HG03521 (cell line): ENCODE measurements at regions not wholly inside any gene's neighbourhood (a gene's known extent, or its start where the extent isn't known, plus 50 kb on each side); places are given as distances from the start of the nearest gene placed in this dataset.
"Not testable (repeated sequence)": the region's sequence is repeated elsewhere in the genome, so short reads cannot be mapped to it uniquely, and the experiment has no call there.

Experiments used
- ATAC-seq: cut with Tn5 transposase; IDR thresholded peaks from one replicate; pipeline ENCODE4 v1.9.1; 2021; ENCODE audit warnings: mild to moderate bottlenecking, moderate library complexity; ENCODE audit not compliant: unreplicated experiment

DNA sequence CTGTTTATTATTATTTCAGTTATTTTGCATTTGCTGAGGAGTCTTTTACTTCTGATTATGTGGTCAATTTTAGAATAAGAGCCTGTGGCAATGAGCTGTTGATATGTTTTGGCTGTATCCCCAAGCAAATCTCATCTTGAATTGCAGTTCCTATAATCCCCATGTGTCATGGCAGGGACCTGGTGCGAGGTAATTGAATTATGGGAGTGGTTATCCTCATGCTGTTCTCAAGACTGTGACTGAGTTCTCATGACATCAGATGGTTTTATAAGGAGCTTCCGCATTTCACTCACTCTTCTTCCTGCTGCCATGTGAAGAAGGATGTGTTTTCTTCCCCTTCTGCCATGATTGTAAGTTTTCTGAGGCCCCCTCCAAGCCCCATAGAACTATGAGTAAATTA, 114.9 kb upstream of the SLCO6A1 start:
- no peak for ATAC-seq

DNA sequence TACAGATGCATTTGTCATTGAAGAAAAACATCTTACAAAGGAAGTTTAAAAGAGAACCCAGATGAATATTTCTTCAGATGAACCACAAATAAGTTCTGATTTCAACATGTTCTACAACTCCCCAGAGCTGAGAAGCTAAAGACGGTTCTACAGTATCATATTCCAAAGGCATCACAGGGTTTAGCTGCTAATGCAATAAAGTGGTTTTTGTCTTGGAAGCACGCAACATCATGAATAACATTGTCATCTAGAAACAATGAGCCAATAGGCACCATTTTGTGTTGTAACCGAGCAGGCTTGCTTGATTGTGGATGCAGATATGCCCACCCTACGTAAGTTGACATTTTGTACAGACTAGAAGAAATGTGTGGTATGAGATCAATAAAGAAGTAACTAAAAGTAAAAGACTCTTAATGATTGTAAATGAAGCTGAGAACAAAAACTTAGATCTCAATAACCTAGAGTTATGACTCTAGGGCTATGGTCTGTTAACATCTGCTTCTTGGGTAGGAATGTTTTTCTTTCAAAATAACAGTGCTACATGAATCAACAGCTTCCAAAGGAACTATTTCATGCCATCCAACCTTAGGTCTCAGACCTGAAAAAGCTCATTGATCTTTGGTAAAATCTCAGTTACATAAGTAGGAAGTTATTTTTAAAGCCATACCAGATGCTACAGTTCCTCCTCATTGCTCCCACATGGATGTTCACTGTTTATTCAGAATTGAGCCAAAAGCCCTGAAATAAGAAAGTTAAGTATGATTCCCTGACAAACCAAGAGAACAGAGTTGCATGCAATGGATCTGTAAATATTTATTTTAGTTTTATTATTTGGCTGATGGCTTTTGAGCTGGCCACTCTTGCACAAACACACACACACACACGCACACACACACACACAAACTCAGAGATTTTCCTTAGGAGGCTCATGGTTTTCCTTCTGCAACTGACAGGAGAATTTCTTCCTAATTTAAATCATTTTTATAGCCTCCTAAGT, 118.7 kb upstream of the SLCO6A1 start:
- no peak for ATAC-seq

DNA sequence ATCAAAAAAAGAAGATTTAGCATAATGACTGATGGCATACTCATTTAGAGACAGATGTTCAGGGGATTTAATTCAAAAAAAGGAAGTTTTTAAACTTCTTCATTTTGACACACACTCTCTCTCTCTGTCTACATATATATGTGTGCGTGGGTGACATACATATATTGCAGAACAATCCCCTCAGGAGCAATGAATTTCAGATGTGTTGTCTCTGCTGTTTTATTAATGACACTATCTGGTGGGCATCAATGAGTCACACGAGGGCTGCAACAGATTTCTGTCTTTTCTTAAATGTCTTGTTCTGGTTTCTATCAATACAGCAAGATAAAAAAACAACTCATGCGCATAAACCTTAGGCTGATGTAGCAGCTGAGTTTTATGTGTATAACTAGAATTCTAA, 123.5 kb upstream of the SLCO6A1 start:
- no peak for ATAC-seq

DNA sequence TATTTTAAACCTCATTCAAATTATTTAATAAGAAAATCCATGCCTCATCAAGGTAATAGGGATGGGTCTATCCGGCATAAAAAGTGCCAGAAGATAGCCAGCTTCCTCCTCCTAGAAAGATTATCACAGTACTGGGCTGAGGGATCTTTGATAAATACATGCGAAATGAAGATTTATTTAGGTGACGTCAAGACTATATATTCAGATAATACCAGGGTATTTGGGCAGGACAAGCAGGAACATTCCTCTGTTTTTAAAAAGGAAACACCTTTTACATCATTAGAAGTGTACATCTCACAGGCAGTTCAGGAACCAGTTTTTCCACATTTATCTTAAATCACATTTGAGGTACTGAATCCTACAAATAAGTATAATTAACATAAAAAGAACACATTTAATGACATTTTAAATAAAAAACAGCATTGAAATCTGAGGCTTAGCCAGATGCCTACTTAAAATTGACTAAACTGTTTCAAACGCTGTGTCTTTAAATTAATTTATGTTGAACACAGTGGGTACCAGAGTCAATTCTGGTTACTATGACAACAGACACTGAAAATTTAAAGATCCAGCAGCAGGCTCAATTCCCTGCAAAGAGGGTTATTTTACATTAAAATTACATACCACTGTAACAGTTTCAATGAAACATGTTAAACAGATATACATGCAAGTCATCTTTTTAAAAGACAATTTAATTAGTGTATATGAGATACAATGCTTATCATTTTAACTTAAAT, 124.7 kb upstream of the SLCO6A1 start:
- no peak for ATAC-seq

DNA sequence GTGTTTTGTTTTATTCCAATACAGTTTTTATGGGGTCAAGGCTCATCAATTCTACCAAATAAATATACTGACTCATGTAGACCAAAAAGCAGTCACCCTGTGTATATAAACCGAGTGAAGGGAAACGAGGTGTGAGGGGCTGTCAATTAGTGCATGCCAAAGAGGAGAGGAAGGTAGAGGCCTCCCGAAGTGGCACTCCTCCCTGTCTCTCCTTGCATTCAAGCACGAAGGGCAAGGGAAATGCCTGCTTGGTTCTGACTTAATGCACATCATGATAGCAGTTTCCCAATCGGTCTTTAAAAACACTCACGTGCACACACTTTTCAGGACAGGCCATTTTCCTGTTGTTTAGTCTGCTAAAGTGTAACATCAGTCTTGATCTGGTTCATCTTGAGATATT, 125.6 kb upstream of the SLCO6A1 start:
- ATAC-seq: no peak

DNA sequence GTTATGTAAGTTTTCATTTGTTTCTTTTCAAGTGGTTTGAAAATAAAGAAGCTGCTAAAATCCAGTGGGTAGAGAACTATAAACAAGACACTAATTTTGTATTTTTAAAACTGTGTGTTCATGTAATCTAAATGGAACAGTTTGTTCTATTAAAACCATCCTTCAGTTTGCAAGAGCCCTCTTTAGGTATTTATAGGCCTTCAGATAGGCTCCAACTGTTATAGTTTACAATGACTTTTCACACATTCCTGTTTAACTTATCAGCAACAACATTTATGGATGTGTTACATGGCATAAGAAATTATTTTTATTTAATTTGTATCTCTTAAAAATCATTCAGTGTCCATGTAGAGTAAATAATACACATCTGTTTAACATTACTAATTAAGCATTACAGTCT, 126.7 kb upstream of the SLCO6A1 start:
- ATAC-seq: no peak

DNA sequence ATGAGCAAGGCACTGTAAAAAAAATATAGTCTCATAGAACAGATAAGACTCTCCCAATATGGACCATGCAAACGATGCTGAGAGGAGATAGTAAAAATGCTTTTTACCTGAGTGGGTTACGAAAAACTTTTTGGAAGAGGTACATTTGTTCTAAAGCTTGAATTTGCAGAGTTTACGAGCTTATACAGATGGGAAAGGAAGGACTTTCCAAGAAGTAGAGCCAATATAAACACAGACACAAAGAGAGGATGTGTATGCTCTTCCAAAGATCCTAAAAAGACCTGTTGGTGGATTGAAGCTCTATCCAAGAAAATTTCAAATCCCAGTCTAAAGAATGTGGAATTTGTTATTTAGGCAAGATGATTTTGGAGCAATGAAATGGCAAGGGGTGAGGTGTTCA, 127.1 kb upstream of the SLCO6A1 start:
- no peak for ATAC-seq

DNA sequence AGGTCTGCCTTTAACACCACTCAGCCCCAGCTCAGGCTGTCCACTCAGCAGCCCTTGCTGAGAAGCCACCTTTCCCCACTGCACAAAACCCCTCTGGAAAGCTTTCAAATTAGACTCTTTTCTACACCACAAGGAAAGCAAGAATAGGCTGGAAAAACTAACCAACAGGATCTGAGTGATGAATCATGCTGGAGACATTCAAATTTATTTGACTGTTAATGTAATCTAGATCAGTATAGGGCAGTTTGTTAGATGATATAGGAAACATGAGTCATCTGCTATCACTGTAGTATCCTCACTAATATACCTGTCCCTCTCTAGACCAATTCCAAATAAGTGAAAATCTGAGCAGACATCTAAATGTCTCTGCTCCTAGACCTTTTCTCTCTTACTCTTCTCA, 127.8 kb upstream of the PAM start:
- no peak for ATAC-seq

DNA sequence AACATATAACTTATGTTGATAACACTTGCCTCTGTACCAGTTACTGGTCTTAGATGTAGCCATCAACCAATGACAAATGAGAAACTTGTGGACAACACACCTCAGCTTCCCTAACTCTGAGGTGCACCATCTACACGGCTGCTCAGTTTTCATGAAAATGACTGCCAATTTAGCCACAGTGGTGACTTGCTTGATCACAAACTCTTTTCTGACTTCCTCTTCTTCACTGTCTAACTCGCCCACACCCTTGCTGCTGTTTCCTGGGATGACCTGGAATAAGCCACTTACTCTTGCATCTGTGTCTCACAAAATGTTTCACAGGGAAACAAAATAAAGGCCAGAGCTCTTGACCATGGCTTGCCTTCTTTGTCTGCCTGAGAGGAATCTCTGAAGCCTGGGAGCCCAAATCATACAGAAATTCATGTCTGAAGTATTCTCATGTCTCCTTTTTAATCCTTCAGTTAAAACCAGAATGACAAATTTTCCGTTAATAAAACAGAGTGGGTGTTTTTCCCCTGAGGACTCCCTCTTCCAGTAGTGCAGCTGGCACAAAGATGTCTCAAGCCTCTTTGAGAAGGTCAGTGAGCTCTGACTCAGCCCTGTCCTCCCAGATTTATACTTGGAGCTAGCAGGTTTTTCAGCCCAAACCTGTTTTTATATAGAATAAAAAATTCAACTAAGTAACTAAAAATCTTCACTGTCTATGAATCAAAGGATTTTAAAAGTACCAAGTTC, 126.5 kb upstream of the PAM start:
- ATAC-seq: no peak

DNA sequence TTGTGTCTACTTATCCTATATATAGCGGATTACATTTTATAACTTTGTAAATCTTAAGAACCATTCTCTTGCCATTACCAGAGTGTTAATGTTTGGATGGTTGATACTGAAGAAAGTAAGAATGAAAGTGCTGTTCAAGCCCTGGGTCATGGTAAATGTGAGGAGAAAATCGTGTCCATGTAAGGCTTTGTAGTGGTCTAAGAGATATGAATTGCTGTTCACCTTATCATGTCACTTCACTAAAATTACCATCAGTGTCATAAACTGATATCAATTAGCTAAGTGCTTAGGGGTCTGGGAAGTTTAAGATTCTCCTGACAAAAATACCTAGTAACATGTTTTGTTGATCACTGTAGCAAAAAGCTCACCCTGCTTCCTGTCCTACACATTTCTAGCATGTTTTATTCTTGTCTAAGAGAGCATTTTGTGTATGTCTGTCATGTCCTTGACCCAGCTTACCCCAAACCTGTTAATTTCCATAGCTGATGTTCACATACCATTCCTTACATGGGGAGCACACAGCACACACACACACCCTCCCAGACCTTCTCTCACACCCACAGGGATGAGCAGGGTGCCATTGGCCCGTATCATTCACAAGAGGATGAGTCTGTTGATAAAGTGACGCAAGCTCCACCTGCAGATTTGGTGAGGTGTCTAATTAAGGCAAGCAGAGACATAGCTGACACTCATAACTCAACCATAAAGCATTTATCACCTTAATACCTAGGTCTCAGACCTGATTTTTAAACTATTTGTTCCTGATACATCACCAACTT, 125.1 kb upstream of the PAM start:
- no peak for ATAC-seq

DNA sequence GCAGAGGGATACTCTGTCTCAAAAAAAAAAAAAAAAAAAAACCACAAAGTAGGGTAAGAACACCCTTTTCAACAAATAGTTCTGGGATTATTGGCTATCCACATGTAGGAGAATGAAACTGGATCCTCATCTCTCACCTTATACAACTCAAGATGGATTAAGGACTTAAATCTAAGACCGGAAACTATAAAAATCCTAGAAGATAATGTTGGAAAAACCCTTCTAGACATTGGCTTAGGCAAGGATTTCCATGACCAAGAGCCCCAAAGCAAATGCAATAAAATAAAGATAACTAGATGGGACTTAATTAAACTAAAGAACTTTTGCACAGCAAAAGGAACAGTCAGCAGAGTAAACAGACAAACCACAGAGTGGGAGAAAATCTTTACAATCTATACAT, 119.7 kb upstream of the PAM start:
- not testable (repeated sequence) for ATAC-seq

DNA sequence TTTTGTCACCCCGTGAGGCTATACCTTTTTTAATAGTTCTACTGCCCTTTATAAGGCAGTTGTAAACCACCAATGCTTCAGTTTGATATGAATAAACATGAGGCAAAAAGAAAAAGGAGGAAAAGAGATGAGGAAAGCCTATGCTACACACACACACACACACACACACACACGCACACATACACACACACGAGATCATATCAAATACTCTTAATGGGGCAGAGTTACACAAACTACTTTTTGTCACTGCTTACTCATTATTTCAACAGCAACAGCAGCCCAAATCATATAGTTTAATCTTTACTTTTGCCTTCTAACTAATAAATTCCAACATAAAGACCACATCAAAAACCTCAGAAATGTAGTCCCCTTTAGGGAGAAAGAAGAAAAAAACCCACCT, 116.8 kb upstream of the PAM start:
- no peak for ATAC-seq

DNA sequence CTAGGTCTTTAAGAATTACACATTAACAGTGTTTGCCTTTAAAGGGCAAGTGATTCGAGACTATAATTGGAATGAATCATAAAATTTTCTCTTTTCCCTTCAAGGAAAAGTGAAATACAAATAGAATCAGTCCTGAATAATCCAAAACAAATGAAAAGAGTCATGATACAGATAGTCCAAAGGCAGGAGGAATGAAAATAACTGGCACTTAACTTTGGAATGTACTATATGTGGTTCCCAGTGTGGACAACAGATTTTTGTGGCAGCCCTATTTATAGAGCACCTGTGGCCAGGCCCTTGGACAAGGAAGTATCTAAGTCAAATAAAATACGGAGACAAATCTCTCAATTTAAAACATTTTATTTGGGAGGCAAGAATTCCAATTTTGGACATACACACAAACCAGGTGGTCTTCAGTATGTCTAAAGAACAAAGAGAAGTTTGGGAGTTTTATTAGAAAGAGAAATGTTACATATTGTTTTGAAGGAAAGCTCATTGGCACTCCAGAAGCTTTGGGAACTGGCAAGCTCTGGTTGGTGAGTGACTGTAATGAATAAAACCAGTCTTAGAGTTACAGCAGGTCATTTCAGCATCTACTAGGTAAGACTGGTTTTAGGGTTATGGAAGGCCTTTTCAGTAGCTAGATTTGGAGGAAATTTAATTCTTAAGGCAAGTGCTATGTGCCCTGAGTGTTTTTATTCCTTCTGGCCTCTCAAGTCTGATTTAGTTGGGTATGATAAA, 116.0 kb upstream of the PAM start:
- no peak for ATAC-seq

DNA sequence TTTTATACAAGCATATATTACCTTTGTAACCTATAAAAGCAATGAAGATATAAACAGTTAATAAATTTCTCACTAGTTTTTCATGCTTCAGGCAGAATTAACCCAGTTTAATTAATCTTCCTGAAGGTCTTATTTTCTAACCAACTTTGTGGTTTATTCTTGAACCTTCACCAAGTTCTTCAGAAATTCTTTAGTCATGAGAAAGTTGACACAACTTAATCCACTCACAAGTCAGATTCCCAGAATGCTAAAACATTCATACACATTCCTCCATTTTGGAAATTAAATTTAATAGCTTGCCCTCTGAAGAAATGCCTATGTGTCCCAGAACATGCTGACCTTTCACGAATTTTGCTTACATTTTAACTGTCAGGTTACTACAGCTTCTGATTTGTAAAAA, 105.4 kb upstream of the PAM start:
- no peak for ATAC-seq

DNA sequence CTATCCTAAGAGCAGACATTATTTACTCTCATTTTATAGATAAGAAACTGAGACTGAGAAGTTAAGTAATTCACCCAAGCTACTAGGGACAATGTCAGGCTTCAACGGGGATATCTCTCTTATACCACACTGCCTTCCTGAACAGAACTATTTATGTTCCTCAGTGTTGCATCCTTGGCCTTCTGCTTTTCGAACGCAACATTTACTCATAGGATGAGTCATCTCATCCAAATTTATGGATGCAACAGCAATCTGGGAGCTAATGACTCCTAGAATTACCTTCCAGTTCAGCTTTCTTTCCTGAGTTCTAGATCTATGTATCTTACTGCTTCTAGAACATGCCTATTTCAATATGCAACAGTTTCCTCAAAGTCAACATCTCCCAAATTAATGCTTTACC, 103.6 kb upstream of the PAM start:
- no peak for ATAC-seq

DNA sequence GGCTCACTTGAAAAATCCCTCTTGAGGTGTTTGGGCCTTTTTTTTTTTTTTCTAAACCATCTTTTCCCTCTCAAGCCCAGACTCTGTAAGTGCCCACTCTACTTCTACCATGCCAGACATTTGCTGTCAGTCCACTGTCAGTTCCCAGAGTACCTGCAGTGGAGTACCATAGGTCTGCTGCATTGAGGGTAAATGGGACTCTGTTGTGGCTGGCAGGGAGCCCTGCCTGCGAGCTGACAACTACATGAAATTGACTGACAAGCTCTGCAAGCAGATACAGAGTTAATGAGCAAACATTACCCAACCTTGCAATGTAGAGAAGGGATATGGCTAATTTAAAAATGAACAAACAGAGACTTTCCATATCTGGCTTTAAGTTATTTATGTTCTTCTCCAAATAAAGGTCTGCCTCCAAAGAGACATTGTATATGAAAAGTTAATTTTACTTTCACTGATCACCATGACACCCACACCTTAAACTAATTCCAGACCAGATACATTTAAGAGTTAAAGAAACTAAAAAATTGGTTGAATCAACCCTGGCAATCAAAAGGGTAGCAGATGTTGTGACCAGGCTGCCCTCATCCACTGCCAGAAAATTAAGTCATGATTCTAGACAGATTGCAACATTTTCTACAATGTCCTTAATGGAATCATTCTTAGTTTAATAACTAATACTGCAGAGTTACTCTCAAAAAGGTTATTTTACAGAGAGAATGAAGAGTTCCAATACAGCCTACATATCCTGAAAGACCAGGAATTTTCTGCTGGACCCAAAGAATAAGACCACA, 100.4 kb upstream of the PAM start:
- ATAC-seq: no peak

DNA sequence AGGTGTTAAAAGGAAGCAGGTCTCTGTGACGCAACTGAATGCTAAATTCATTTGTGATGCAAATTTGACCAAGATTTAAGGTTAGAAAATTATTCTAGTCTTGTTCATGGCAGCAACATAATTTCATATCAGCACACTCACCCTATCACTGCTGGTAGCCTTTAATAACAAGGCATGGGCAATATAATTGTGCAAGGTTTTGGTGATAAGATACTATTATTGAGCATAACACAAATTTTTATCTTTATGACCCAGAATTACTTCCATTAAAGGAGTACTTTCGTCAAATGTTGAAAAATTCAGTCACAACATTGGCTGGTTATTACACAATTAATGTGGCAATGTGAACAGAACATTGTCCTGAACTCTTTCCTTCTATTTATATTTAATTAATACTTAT, 96.0 kb upstream of the PAM start:
- ATAC-seq: no peak

DNA sequence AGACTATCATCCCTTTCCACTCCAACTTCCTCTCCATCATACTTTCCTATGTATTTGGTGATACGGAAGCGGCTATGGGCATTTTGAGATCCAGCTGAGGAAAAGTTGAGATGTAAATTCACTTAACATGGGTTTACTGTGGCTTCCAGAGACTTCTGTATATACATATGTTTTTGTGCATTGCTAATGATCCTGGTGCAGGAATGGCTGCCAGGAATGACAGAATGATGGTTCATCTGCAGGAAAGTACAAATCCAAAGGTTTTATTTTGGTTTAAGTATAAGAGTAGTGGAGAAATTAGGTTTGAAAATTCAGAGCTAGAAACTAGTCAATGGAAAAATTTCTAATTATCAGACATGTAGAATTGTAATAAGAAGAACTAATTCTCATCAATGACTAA, 95.0 kb upstream of the PAM start:
- ATAC-seq: no peak
